Gastrocnemius medialis (tissue), 4 donors: ENCODE measurements at regions not wholly inside any gene's neighbourhood (a gene's known extent, or its start where the extent isn't known, plus 50 kb on each side); places are given as distances from the start of the nearest gene placed in this dataset.
"Not testable (repeated sequence)": the region's sequence is repeated elsewhere in the genome, so short reads cannot be mapped to it uniquely, and the experiment has no call there.

ENCODE experiments used
- ATAC-seq, 2 donors: fragments of 150-250 bp; one replicate each; pipeline ENCODE4 v1.9.1; 2016
- DNase-seq, 2 donors: peaks; one replicate each; pipeline ENCODE4 v3.0.0-alpha.2; 2019
- H3K27ac ChIP-seq, 4 donors: fragments of 200-600 bp; sonication (generic); 1 replicate in 1 of 4; 2 replicates in 3 of 4; pipeline ENCODE4 v1.5.1; 2016 to 2018; ENCODE audit warnings: mild to moderate bottlenecking in 2 of 4, moderate library complexity in 1 of 4
- H3K27me3 ChIP-seq, 3 donors: fragments of 200-600 bp; sonication (generic) in 2 of 3; 1 replicate in 1 of 3; 2 replicates in 2 of 3; pipeline versions ENCODE4 v1.5.1 to v1.6.0; 2016 to 2019; ENCODE audit warnings: mild to moderate bottlenecking in 1 of 3, moderate library complexity in 1 of 3
- H3K36me3 ChIP-seq, 2 donors: fragments of 200-600 bp; sonication (generic) in 1 of 2; one replicate each; pipeline ENCODE4 v1.5.1; 2017 to 2018
- H3K4me1 ChIP-seq, 2 donors: fragments of 200-600 bp; sonication (generic) in 1 of 2; one replicate each; pipeline ENCODE4 v1.5.1; 2016 to 2017; ENCODE audit warnings: mild to moderate bottlenecking in 2 of 2
- H3K4me3 ChIP-seq, 4 donors: fragments of 200-600 bp; sonication (generic) in 3 of 4; 1 replicate in 1 of 4; 2 replicates in 3 of 4; pipeline ENCODE4 v1.5.1; 2016 to 2019; ENCODE audit warnings: mild to moderate bottlenecking in 2 of 4
- H3K9me3 ChIP-seq, 3 donors: fragments of 200-600 bp; sonication (generic) in 2 of 3; 1 replicate in 1 of 3; 2 replicates in 2 of 3; pipeline ENCODE4 v1.5.1; 2016 to 2019
- POLR2A ChIP-seq, 2 donors: fragments of 450-650 bp; IDR thresholded peaks; one replicate each; pipeline ENCODE4 v1.6.1; 2017; ENCODE audit warnings: antibody characterized with exemption in 2 of 2, mild to moderate bottlenecking in 2 of 2, moderate library complexity in 2 of 2
- in situ Hi-C, 4 donors: fragments of 200-750 bp; cut with MboI; loops; one replicate each; pipeline versions ENCODE4 v1.15.0 to v1.8.0; 2017; ENCODE audit warnings: low sequenced_read_pairs in 4 of 4
- intact Hi-C: fragments of 100-400 bp; cut with DNase I; formaldehyde crosslinking; loops from one replicate; pipeline ENCODE4 v1.15.1; 2023; ENCODE audit warnings: low total_unique reads
- TF ChIP-seq, protein P1 (sequence below), 5 experiments: fragments of 450-650 bp in 3 of 5; fragments of 200-600 bp in 2 of 5; sonication (generic) in 2 of 5; IDR thresholded peaks in 4 of 5; conservative IDR thresholded peaks in 1 of 5; 1 replicate in 4 of 5; 2 replicates in 1 of 5; pipeline ENCODE4 v1.5.1; 2016 to 2019; ENCODE audit warnings: antibody characterized with exemption in 5 of 5, mild to moderate bottlenecking in 3 of 5, moderate library complexity in 3 of 5

DNA sequence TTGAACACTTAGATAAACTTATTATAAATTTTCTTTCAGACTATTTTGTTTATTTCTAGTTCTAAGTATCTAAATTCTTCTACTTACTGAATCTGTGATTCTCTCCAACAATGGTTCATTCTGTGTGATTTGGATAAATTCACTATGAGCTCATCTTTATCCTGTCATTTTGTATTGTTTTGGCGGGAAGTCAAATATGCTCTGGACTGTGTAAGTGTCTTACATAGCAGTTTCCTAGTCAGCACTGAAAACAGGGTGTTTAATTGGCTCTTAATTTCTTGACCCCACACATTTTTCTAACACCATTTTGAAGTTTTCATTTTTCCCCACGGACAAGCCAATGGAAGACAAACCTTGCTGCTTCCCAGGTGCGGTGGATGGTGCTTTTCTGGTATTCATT, 207.0 kb upstream of the ACO1 start:
- ATAC-seq: no peak
- H3K27ac ChIP-seq: no peak overlapping the region
- no peaks in the 10 kb centered on the region for H3K27me3 ChIP-seq
- DNase-seq: no peak
- in situ Hi-C loops: no loop called here
- no peaks in the 10 kb centered on the region for H3K4me1 ChIP-seq
- no peaks in the 10 kb centered on the region for H3K36me3 ChIP-seq
- TF ChIP-seq, protein P1, sequence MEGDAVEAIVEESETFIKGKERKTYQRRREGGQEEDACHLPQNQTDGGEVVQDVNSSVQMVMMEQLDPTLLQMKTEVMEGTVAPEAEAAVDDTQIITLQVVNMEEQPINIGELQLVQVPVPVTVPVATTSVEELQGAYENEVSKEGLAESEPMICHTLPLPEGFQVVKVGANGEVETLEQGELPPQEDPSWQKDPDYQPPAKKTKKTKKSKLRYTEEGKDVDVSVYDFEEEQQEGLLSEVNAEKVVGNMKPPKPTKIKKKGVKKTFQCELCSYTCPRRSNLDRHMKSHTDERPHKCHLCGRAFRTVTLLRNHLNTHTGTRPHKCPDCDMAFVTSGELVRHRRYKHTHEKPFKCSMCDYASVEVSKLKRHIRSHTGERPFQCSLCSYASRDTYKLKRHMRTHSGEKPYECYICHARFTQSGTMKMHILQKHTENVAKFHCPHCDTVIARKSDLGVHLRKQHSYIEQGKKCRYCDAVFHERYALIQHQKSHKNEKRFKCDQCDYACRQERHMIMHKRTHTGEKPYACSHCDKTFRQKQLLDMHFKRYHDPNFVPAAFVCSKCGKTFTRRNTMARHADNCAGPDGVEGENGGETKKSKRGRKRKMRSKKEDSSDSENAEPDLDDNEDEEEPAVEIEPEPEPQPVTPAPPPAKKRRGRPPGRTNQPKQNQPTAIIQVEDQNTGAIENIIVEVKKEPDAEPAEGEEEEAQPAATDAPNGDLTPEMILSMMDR (IDR thresholded peaks at IDR 0.05 in 4 of 5, conservative IDR thresholded peaks at IDR 0.05 in 1 of 5): no peak
- no peak for TF ChIP-seq POLR2A (IDR thresholded peaks at IDR 0.05)
- no peak overlapping the region for H3K4me3 ChIP-seq
- H3K9me3 ChIP-seq: no peaks in the 10 kb centered on the region
- intact Hi-C loops: no loop called here

DNA sequence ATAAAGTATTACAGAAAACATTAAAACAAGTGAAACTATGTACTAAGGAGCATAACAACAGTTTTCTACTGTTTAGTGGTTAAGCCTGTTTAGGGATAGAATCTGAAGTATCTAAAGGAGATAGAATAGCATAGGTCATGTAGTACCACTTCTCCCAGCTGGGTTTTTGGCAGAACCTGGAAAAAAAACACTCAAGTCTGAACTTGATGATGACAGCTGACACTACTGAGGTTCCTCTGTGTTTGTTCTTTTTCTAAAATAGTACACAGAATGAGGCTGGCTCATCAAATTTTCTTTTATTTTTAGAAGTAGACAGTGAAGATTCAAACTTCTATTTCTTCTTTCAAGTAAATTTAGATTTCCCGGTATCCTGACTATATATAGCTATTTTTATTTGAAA, 203.8 kb upstream of the ACO1 start:
- Histone ChIP-seq H3K9me3 (no peaks in the 10 kb centered on the region), H3K36me3 (no peaks in the 10 kb centered on the region), H3K4me1 (no peaks in the 10 kb centered on the region), H3K4me3 (no peak overlapping the region), H3K27me3 (no peaks in the 10 kb centered on the region), H3K27ac (no peak overlapping the region)
- intact Hi-C loops: no loop called here
- no peak for ATAC-seq
- no peak for TF ChIP-seq POLR2A (IDR thresholded peaks at IDR 0.05)
- TF ChIP-seq, protein P1 (IDR thresholded peaks at IDR 0.05 in 4 of 5, conservative IDR thresholded peaks at IDR 0.05 in 1 of 5): no peak
- in situ Hi-C loops: no loop called here
- DNase-seq: no peak

DNA sequence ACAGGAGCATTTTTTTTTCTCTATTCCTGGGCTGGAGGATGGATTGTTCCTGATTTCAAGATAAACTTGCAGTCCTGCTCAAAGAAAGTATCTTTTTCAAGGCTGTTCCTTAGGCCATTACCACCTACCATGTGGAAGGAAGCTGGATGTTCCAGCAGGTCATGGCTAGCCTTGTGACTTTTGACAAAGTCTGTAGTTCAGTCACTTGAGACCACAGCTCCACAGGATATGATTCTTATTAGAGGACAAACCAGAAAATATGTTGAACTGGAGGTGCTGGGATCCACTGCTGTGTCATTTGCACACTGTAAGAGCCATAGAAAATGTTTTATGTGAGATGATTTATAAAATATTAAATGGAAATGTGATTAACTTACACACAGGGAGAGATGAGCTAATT, 184.2 kb upstream of the ACO1 start:
- no peak for ATAC-seq
- in situ Hi-C loops (no loop called here), intact Hi-C loops (no loop called here)
- no peaks in the 10 kb centered on the region for H3K4me1 ChIP-seq
- H3K36me3 ChIP-seq: no peaks in the 10 kb centered on the region
- H3K27me3 ChIP-seq: no peaks in the 10 kb centered on the region
- no peak for DNase-seq
- H3K27ac ChIP-seq: no peak overlapping the region
- no peaks in the 10 kb centered on the region for H3K9me3 ChIP-seq
- no peak overlapping the region for H3K4me3 ChIP-seq
- TF ChIP-seq, protein P1 (IDR thresholded peaks at IDR 0.05 in 4 of 5, conservative IDR thresholded peaks at IDR 0.05 in 1 of 5): no peak
- no peak for TF ChIP-seq POLR2A (IDR thresholded peaks at IDR 0.05)

DNA sequence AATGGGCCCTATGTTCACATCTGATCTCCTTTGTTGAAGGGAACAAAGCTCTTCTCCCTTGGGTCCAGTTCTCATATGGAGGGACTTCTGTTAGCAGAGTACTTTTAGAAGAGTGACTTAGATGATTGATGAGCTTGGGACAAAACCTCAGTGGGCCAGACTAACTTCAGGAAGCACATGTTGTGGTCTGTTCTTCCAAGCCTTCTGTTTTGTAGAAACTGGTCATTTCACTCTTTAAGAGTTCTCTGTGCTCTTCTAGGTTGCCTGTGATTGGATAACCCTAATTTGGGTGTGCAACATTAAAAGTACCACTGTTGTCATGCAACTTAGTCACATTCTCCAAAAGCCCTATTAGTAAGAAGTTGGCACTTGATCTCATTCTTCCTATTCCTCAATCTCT, 183.5 kb upstream of the ACO1 start:
- in situ Hi-C loops (no loop called here), intact Hi-C loops (no loop called here)
- Histone ChIP-seq H3K4me1 (no peaks in the 10 kb centered on the region), H3K27ac (no peak overlapping the region), H3K27me3 (no peaks in the 10 kb centered on the region), H3K4me3 (no peak overlapping the region), H3K36me3 (no peaks in the 10 kb centered on the region), H3K9me3 (no peaks in the 10 kb centered on the region)
- TF ChIP-seq POLR2A (IDR thresholded peaks at IDR 0.05): no peak
- TF ChIP-seq, protein P1 (IDR thresholded peaks at IDR 0.05 in 4 of 5, conservative IDR thresholded peaks at IDR 0.05 in 1 of 5): no peak
- DNase-seq (no peak), ATAC-seq (no peak)

DNA sequence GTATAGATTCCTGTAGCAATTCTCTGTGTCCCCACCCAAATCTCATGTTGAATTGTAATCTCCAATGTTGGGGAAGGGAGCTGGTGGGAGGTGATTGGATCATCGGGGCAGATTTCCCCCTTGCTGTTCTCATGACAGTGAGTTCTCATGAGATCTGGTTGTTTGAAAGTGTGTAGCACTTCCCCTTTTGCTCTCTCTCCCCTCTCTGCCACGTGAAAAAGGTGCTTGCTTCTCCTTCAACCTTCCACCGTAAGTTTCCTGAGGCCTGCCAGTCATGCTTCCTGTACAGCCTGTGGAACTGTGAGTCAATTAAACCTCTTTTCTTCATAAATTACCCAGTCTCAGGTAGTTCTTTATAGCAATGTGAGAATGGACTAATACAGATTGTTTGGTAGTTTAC, 175.3 kb upstream of the ACO1 start:
- H3K36me3 ChIP-seq, ATAC-seq, H3K4me3 ChIP-seq, H3K27ac ChIP-seq, in situ Hi-C loops, H3K4me1 ChIP-seq, H3K9me3 ChIP-seq, intact Hi-C loops, DNase-seq, H3K27me3 ChIP-seq: not testable (repeated sequence)
